GM12874 (cell line): ENCODE measurements at regions not wholly inside any gene's neighbourhood (a gene's known extent, or its start where the extent isn't known, plus 50 kb on each side); places are given as distances from the start of the nearest gene placed in this dataset.

Experiments used
- CTCF ChIP-seq: IDR thresholded peaks from 2 replicates; pipeline ENCODE4 v1.5.1; 2011; ENCODE audit warnings: low read depth, mild to moderate bottlenecking, control low read depth, low read length, moderate library complexity; ENCODE audit not compliant: insufficient read depth

DNA sequence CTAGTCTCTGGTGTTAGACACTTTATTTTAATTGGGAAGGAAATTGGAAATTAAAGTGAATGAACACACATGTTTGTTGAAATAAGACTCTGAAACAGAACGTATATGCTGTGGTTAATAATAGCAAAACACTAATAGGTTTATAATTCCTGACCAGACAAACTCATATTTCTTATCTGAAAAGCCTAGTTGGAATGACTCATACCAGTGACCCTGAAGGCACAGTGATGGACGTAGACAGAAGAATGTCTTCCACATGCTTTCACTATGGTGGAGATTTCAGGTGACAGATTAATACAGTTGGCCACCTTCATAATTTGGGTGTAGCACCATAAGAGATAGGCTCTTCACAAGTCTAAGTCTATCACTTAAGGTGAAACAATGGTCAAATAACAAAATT lies 83.0 kb upstream of the COL11A1 start:
- TF ChIP-seq CTCF: no peak

DNA sequence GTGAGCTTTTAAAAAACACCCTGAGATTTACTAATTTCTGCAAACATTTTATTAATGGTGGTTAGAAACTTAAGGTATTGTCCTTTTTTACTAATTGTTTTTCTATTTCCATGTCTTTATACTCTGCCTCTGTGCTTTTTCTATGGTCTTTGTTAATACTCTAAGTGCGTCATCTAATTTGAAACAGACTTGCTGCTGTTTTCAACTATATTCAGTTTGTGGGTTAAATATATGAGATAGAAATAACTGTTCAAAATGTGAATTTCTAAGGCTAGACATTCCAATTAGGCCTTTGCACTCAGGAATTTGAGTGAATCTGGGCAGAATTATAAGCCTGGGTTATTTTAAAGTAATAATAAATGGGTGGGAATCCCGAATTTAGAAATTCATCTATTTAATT lies 82.4 kb upstream of the COL11A1 start:
- no peak for TF ChIP-seq CTCF

DNA sequence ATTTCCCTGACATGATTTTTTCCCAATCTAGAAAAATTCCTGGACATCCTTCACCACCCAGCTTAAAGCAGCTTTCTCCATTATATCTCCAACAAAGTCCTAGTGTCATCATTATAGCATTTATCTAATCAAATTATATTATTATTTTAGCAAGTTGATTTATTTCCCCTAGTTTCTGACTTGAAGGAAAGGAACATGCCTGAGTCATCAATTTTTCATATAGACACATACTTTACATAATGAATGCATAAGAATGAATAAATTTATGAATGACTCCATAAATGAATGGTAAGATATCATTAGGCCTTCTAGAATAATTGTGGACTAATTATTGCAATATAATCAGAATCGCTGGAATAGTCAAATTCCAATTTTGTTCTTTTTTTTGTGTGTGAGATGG lies 79.4 kb upstream of the COL11A1 start:
- TF ChIP-seq CTCF: no peak

- no peak for TF ChIP-seq CTCF
Measured at GRCh38 chr1:103180660-103181059, 72.3 kb upstream of the COL11A1 start.

- TF ChIP-seq CTCF: no peak
Measured at GRCh38 chr1:103177108-103177775, 68.9 kb upstream of the COL11A1 start.

DNA sequence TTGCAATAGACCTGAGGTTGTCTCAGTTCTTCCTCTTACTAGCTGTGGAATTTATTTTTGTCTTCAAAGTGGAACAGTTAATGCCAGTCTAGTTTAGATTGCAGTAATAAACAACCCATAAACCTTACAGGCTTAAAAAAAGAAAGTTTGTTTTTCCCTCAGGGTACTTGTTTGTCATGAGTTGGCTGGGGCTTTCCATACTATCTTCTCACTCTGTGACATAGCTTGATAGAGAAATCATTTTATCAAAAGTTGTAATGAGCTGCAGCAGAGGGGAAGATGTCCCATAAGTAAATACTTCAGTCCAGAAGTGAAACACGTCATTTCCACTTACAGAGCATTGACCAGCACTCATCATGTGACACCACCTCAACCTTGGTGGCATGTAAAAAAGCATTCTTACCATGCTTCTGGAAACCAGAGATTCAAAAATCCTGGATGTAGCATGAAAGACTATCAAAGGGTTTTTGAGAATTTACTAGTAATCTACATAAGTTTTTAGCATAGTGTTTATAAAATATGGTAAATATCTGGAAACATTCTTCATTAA lies 62.8 kb upstream of the COL11A1 start:
- no peak for TF ChIP-seq CTCF

DNA sequence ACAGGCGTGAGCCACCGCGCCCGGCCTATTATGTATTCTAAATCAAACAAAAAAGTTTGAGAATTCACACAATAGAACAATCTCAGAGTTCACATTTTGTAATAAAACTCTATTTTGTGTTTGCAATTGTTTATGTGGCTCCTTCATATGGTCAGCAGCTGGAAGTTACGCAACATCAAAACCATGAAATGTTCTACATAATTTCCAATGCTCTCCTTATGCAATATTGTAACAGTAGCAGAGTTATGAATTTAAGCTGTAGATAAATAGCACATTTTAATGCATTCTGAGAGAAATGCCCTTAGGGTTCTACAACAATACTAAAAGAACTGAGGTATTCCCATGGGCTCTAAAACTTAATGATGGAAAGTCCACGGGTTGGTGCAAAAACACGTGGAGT lies 62.3 kb upstream of the COL11A1 start:
- no peak for TF ChIP-seq CTCF
